ENCODE measurements at regions not wholly inside any gene's neighbourhood (a gene's known extent, or its start where the extent isn't known, plus 50 kb on each side); places are given as distances from the start of the nearest gene placed in this dataset.

DNA sequence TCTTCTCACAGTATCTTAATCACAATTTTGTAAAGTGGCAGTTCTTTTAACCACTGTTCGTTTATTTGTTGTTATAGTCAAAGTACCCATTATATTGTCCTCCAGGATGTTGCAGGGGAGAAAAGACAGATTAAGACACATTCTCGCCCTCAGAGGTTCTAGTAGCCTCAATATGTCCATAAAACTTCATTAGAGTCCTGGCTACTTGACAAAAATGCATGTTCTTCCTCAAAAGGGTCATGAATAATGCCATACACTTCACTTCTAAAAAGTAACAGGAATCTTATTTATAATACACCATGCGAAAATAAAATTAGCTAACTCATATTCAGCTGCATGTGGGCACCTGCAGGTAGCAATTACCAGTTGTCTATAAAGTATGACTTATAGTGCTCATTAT lies 109.3 kb upstream of the ANK3 start:
- H3K27me3 Mint-ChIP-seq: no peaks in the 10 kb centered on the region
- peaks cover 12% of the 10 kb centered on the region for H3K36me3 Mint-ChIP-seq (ENCODE audit: low read depth)
- DNase-seq: no peak
- H3K9me3 Mint-ChIP-seq: no peaks in the 10 kb centered on the region
- H3K4me1 Mint-ChIP-seq: peaks cover 4% of the 10 kb centered on the region
- intact Hi-C loops (cut with micrococcal nuclease): no loop called here
- H3K4me3 Mint-ChIP-seq: no peak overlapping the region
- no peak overlapping the region for H3K27ac Mint-ChIP-seq

DNA sequence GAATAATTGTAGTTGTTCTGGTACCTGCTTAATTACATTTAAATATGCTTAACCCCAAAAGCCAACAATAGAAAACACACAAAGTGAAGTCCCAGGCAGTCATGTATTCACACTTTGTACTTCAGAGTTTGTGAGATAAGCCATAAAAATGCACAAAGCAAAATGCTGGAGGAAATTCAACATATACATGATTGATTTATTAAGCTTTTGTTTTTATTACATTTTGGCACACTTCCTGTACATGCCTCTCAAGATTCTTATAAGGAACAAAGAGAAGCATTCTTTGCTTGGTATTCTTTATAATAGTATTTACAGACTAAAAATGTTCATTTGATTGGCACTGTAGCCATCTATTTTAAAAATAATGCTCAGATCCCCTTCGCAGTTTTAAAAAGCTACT lies 107.7 kb upstream of the ANK3 start:
- peaks cover 6% of the 10 kb centered on the region for H3K9me3 Mint-ChIP-seq
- H3K27me3 Mint-ChIP-seq: no peaks in the 10 kb centered on the region
- no peak overlapping the region for H3K27ac Mint-ChIP-seq
- intact Hi-C loops (cut with micrococcal nuclease): no loop called here
- H3K4me1 Mint-ChIP-seq: peaks cover 7% of the 10 kb centered on the region
- no peak overlapping the region for H3K4me3 Mint-ChIP-seq
- DNase-seq: no peak
- peaks cover 13% of the 10 kb centered on the region for H3K36me3 Mint-ChIP-seq (ENCODE audit: low read depth)

DNA sequence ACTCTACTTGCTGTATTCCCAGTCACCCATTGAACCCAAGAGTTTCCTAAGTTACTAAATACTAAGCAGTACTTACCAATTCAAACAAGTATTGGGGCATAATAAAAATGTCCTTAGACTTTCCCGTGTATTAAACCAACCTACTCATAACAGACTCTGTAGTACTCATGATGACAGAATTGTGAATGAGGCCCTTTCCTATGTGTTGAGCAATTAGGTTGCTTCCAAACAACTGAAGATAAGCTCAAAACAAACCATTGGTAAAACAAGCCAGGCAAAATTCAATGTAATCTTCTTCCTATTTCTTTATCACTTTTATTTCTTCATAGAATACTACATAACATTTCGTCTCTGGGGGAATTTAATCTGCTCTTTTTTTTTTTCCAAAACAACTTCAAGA lies 106.5 kb upstream of the ANK3 start:
- intact Hi-C loops (cut with micrococcal nuclease): no loop called here
- DNase-seq: no peak
- H3K9me3 Mint-ChIP-seq: peaks cover 6% of the 10 kb centered on the region
- H3K4me1 Mint-ChIP-seq: peaks cover 7% of the 10 kb centered on the region
- no peak overlapping the region for H3K4me3 Mint-ChIP-seq
- H3K36me3 Mint-ChIP-seq (ENCODE audit: low read depth): peaks cover 10% of the 10 kb centered on the region
- H3K27me3 Mint-ChIP-seq: no peaks in the 10 kb centered on the region
- H3K27ac Mint-ChIP-seq: no peak overlapping the region

DNA sequence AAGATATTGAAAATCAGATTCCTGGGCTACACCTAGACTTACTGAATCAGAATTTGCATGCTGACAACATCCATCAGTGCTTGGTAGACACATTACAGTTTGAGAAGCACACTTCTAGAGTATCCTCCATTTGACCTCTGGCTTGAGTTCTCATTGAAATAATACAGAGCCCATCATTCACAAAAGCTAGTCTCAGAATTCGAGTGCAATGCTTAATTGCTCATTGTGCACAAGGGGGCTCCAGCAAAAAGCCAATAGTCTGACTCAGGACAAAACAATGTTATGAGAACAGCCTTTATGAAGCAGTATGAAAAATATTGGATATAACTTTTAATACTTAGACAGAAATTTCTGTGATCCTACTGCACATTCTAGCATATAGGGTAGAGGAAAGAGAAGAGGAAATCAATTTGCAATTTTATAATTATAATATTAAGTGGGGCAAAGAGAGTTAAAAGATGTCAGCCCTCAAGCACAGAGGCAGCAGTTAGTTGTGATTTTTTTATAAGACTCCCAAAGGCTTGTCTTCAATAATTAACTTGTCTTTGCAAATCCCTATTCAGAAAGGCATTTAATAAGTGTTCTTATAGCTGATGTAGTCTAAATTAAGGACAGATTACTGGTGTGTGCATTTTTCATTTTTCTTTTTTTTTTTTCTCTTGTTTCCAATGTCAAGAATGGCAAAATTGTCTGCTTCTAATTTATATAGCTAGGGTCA lies 105.8 kb upstream of the ANK3 start:
- no peak overlapping the region for H3K4me3 Mint-ChIP-seq
- peaks cover 7% of the 10 kb centered on the region for H3K4me1 Mint-ChIP-seq
- H3K36me3 Mint-ChIP-seq (ENCODE audit: low read depth): peaks cover 7% of the 10 kb centered on the region
- peaks cover 6% of the 10 kb centered on the region for H3K9me3 Mint-ChIP-seq
- no peak overlapping the region for H3K27ac Mint-ChIP-seq
- no peak for DNase-seq
- no peaks in the 10 kb centered on the region for H3K27me3 Mint-ChIP-seq
- intact Hi-C loops (cut with micrococcal nuclease): no loop called here

DNA sequence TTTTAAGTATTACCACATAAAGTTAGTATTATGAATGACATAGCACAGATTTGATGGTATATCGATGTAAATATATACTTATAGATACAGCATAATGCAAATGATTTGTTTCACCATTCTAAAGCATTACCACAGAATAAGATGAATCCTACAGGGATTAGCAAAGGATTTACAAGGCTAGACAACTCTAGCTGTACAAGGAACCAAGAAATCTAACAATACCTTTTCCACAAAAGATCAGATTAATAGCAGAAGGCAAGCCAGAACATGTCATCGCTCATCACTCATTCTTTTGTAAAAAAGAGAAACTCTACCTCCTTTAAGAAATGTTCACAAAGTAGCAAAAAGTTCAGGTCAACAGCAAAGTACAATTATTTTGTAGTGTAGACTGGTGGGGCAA lies 105.1 kb upstream of the ANK3 start:
- Mint-ChIP-seq H3K9me3 (peaks cover 6% of the 10 kb centered on the region), H3K4me3 (no peak overlapping the region), H3K4me1 (peaks cover 11% of the 10 kb centered on the region), H3K27me3 (no peaks in the 10 kb centered on the region), H3K36me3 (ENCODE audit: low read depth) (peaks cover 7% of the 10 kb centered on the region), H3K27ac (no peak overlapping the region)
- intact Hi-C loops (cut with micrococcal nuclease): no loop called here
- no peak for DNase-seq

DNA sequence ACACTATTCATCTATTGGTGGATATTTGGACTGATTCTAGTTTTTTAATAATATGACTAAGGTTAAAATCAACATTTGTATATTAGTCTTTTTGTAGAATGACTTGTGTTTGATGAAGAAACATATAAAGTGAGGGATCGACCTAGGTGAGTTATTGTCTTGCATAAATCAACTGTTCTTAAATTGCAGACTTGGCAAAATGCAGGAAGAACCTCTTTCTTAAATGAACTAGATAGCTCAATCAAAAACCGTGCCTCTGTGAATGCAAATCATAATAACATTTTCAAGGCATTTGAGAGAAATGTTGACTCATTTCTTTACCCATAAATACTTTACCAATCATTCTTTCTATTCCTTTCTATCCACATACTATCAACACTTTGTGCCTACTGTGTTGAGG lies 101.5 kb upstream of the ANK3 start:
- Mint-ChIP-seq H3K36me3 (ENCODE audit: low read depth) (peaks cover 7% of the 10 kb centered on the region), H3K27ac (no peak overlapping the region), H3K27me3 (no peaks in the 10 kb centered on the region), H3K9me3 (peaks cover 6% of the 10 kb centered on the region), H3K4me1 (peaks cover 8% of the 10 kb centered on the region), H3K4me3 (no peak overlapping the region)
- no peak for DNase-seq
- intact Hi-C loops (cut with micrococcal nuclease): no loop called here

DNA sequence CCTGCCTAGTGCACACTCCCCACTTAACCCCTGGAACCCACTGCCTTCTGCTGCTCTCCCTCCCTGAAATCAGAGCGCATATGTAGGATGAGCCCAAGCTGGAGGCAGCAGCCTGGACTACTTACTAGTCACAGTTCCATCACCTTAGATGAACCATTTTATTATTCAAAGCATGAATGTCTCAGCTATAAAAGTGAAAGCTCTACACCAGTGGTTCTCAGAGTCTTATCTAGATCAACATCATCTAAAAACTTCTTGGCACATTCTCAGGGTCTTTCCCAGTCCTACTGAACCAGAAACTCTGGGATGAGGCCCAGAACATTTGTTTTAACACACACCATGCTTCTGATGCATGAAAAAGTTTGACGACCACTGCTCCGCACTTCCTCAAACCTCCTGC lies 100.3 kb upstream of the ANK3 start:
- Mint-ChIP-seq H3K36me3 (ENCODE audit: low read depth) (peaks cover 7% of the 10 kb centered on the region), H3K4me1 (peaks cover 8% of the 10 kb centered on the region), H3K27ac (no peak overlapping the region), H3K27me3 (no peaks in the 10 kb centered on the region), H3K9me3 (peaks cover 6% of the 10 kb centered on the region), H3K4me3 (no peak overlapping the region)
- intact Hi-C loops (cut with micrococcal nuclease): no loop called here
- DNase-seq: no peak

DNA sequence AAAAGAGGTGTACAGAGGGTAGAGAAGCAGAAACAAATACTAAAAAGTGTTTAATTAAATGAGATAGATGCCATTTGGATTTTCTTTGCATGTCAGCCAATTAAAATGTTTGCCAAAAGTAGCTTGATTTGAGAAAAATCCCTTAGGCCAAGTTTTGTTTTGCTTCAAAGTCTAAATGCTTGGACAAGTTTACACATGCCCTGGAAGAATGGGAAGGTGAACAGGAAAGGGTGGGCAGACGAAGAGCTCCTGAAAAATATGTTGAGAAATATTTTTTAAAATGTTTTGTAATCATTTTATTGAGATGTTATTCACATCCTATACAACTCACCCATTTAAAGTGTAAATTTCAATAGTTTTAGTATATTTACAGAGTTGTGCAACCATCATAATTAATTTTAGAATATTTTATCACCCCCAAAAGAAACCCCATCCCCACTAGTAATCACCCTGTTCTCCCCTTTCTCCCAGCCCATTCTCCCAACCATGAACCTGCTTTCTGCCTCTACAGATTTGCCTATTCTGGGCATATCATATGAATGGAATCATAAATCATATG lies 98.5 kb upstream of the ANK3 start:
- no peak for DNase-seq
- intact Hi-C loops (cut with micrococcal nuclease): no loop called here
- H3K4me1 Mint-ChIP-seq: peaks cover 7% of the 10 kb centered on the region
- no peak overlapping the region for H3K4me3 Mint-ChIP-seq
- no peaks in the 10 kb centered on the region for H3K27me3 Mint-ChIP-seq
- no peak overlapping the region for H3K27ac Mint-ChIP-seq
- H3K9me3 Mint-ChIP-seq: peaks cover 3% of the 10 kb centered on the region
- H3K36me3 Mint-ChIP-seq (ENCODE audit: low read depth): peaks cover 2% of the 10 kb centered on the region

DNA sequence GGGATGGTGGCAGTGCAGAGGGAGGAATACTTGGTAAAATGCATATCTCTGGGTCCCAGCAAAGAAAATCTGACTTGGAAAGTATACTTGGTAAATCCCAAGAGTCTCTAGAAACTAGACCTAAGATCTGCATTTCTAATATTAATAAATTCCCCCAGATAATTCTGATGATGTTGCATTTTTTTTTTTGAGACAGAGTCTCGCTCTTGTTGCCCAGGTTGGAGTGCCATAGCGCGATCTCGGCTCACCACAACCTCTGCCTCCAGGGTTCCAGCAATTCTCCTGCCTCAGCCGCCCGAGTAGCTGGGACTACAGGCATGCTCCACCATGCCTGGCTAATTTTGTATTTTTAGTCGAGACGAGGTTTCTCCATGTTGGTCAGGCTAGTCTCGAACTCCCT lies 97.9 kb upstream of the ANK3 start:
- H3K36me3 Mint-ChIP-seq (ENCODE audit: low read depth): peaks cover 2% of the 10 kb centered on the region
- DNase-seq: no peak
- intact Hi-C loops (cut with micrococcal nuclease): no loop called here
- H3K4me1 Mint-ChIP-seq: peaks cover 5% of the 10 kb centered on the region
- no peak overlapping the region for H3K27ac Mint-ChIP-seq
- H3K9me3 Mint-ChIP-seq: no peaks in the 10 kb centered on the region
- H3K4me3 Mint-ChIP-seq: no peak overlapping the region
- no peaks in the 10 kb centered on the region for H3K27me3 Mint-ChIP-seq

DNA sequence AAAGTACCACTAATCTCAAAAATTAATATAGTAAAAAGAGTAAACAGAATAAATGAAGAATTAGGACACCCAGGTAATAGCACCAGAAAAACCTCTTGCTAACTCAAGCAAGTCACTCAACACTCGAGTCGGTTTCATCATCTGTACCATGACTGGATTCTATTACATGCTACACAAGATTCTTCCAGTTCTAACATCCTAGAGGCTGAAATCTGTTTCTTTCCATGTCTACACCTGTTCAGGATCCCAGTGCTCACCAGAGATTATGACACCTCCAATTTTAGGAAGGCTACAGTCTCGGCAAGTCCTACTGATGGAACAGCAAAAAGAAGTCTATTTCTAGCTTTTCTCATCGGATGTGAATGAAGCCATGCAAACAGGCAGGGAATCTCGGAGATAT lies 95.3 kb upstream of the ANK3 start:
- intact Hi-C loops (cut with micrococcal nuclease): no loop called here
- peaks cover 3% of the 10 kb centered on the region for H3K4me1 Mint-ChIP-seq
- DNase-seq: no peak
- no peaks in the 10 kb centered on the region for H3K9me3 Mint-ChIP-seq
- H3K4me3 Mint-ChIP-seq: no peak overlapping the region
- H3K36me3 Mint-ChIP-seq (ENCODE audit: low read depth): peaks cover 2% of the 10 kb centered on the region
- H3K27me3 Mint-ChIP-seq: no peaks in the 10 kb centered on the region
- H3K27ac Mint-ChIP-seq: no peak overlapping the region

DNA sequence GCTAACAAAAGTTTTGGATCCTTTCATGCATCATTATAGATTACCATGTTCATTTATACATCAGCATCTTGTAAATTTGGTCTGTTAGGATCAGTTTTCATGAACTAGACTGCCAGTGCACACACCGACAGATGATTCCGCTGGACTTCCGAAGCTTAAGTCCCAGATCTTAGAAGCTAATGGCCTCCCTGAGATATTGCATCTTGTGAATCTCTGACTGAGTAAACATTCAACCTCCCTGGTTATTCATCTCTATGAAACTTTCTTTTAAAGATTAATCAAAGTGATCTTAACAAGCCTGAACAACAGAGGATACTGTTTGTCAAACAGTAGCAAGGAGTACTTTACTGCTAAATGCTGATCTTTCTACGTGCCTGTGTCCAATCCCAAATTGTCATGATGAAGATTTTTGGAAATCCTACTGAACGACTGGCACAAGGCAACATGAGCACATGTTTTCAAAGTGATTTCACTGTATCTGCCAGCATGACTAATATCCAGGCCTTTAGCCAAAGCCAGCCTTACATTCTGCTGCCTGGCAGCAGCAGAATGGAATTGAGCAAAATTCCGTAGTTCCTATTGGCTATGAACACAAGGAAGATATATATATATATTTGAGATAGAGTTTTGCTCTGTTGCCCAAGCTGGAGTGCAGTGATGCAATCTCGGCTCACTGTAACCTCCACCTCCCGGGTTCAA lies 91.3 kb upstream of the ANK3 start:
- intact Hi-C loops (cut with micrococcal nuclease): no loop called here
- Mint-ChIP-seq H3K27ac (no peak overlapping the region), H3K4me1 (peaks cover 3% of the 10 kb centered on the region), H3K4me3 (no peak overlapping the region), H3K27me3 (no peaks in the 10 kb centered on the region), H3K9me3 (no peaks in the 10 kb centered on the region), H3K36me3 (ENCODE audit: low read depth) (no peaks in the 10 kb centered on the region)
- DNase-seq: no peak

DNA sequence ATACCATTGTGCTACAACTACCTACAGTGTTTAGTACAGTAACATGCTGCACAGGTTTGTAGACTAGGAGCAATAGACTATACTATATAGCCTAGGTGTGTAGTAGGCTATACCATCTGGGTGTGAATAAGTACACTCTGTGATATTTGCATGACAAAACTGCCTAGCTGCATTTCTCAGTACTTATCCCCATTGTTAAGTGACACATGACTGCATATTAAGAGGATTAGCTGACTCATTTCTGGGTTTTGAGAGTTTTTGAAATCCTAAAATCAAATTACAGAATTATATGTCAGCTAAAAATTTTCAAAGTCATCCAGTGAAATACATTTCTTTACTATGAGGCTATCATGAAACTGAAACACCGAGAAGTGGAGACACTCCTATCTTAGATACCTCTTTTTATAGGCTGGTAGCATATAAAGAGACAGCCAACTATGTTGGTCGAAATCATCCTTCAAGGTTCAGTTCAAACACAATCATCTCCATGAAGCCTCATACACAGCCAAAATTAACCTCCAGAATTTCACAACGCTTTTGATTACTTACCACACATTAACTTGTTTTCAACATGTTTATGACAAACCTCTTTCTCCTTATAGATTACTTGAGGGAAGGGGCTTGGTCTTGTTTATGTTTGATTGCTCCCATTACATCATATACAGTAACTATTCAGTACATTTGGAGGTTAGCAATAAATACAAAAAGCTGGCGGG lies 89.8 kb upstream of the ANK3 start:
- Mint-ChIP-seq H3K4me1 (peaks cover 3% of the 10 kb centered on the region), H3K4me3 (no peak overlapping the region), H3K27ac (no peak overlapping the region), H3K27me3 (no peaks in the 10 kb centered on the region), H3K36me3 (ENCODE audit: low read depth) (peaks cover 1% of the 10 kb centered on the region), H3K9me3 (no peaks in the 10 kb centered on the region)
- intact Hi-C loops (cut with micrococcal nuclease): loop anchor here (2.0 kb wide), 1 partner anchor 57 kb away; no protein-coding TSS in a partner anchor
- DNase-seq: no peak

DNA sequence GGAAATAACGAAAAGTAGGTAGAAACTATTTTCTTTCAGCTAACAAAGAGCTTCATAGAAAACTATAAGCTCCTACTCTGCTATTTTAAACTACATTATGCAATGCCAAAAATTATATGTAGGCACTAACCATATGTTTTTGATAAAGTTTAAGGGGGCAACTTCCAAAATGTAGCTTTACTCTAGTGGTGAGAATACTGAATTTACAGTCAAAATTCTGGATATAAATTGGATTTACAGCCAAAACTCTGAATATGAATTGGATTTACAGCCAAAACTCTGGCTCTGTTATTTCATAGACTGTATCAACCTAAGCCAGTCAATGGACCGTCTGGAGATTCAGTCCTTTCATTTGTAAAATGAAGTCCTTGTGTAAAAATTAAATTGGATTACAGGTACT lies 86.8 kb upstream of the ANK3 start:
- Mint-ChIP-seq H3K9me3 (no peaks in the 10 kb centered on the region), H3K27me3 (no peaks in the 10 kb centered on the region), H3K4me3 (no peak overlapping the region), H3K36me3 (ENCODE audit: low read depth) (peaks cover 4% of the 10 kb centered on the region), H3K4me1 (peaks cover 3% of the 10 kb centered on the region), H3K27ac (no peak overlapping the region)
- intact Hi-C loops (cut with micrococcal nuclease): no loop called here
- no peak for DNase-seq

DNA sequence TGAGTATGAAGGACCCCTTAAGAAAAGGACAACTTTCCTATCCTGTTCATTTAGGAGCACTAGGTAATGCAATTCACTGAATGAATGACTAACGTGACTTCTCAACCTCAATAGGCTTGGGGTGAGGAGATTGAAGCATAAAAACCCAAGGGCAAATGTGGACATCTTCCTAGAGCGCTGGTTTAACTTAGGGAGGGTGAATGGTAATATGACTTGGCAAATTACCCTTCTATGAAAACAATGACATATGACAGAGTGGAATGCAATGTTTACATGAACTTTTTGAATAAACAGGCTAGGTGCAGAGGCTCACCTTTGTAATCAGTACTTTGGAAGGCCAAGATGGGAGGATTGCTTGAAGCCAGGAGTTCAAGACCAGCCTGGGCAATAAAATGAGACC lies 83.9 kb upstream of the ANK3 start:
- DNase-seq: no peak
- Mint-ChIP-seq H3K36me3 (ENCODE audit: low read depth) (peaks cover 4% of the 10 kb centered on the region), H3K27ac (no peak overlapping the region), H3K4me3 (no peak overlapping the region), H3K27me3 (no peaks in the 10 kb centered on the region), H3K9me3 (no peaks in the 10 kb centered on the region), H3K4me1 (no peaks in the 10 kb centered on the region)
- intact Hi-C loops (cut with micrococcal nuclease): no loop called here

Measured in activated CD4-positive, alpha-beta T cell treated with anti-CD3 and anti-CD28 coated beads, Interleukin-2, amount 10 ng/mL, durations not matched to agents 24 days and 14 days (primary cell).